GM19372 (cell line): ENCODE measurements at regions not wholly inside any gene's neighbourhood (a gene's known extent, or its start where the extent isn't known, plus 50 kb on each side); places are given as distances from the start of the nearest gene placed in this dataset.

ENCODE experiments used
- ATAC-seq: cut with Tn5 transposase; IDR thresholded peaks from one replicate; pipeline ENCODE4 v1.9.1; 2021; ENCODE audit warnings: mild to moderate bottlenecking, low read depth, moderate library complexity; ENCODE audit not compliant: unreplicated experiment

- no peak for ATAC-seq
Measured at GRCh38 chr2:12870692-12871091, 154.0 kb downstream of the TRIB2 start.

DNA sequence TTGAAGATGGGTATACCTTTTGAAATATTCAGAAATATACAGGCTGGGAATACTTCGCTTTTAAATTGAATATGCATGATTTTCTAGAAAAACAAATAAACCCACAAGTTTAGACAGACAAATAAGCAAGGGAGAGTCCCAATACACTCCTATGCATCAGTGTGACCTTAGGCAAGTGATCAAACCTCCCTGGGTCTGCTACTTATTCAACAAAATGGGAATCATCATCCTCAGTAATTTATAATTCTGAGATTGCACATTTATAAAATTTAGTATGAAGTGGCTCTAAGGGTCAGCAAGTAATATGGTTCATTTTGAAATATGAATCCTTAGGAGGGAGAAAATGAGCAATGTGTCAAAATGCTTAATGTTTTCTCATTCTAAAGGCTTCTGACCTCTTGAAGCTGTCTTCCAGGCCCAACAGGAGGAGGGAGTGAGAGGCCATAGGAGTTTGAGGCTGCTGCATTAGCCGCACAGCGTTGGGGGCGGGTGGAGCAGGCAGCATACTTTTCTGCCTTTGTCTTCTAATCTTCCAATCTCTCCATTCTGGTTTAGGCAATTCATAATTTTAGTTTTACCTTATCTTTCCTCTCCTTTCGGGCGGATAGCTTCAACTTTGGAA, 155.1 kb downstream of the TRIB2 start:
- no peak for ATAC-seq

- no peak for ATAC-seq
Measured at GRCh38 chr2:12877761-12878160, 161.0 kb downstream of the TRIB2 start.

GRCh38 chr2:12879649-12880048, 162.9 kb downstream of the TRIB2 start:
- ATAC-seq, result no peak

- no peak for ATAC-seq
Measured at GRCh38 chr2:12881952-12882351, 165.2 kb downstream of the TRIB2 start.

- no peak for ATAC-seq
Measured at GRCh38 chr2:12882393-12882792, 165.7 kb downstream of the TRIB2 start.

DNA sequence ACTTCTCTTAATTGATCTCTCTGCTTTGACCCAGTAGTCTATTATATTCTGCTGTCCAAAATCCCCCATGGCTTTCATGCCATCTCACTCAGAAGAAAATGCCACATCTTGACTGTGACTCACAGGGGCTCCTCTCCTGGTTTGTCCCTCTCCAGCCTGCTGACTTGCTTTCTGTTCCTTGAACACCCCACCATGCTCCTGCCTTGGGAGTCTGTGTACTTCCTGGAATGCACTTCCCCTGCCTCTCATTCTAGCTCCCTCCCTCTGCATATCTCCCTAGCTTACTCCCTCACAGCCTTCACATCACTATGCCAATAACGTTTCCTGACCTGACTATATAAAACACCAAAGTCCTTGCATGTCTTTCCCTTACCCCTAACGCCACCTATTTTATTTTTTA, 167.2 kb downstream of the TRIB2 start:
- ATAC-seq, result no peak

DNA sequence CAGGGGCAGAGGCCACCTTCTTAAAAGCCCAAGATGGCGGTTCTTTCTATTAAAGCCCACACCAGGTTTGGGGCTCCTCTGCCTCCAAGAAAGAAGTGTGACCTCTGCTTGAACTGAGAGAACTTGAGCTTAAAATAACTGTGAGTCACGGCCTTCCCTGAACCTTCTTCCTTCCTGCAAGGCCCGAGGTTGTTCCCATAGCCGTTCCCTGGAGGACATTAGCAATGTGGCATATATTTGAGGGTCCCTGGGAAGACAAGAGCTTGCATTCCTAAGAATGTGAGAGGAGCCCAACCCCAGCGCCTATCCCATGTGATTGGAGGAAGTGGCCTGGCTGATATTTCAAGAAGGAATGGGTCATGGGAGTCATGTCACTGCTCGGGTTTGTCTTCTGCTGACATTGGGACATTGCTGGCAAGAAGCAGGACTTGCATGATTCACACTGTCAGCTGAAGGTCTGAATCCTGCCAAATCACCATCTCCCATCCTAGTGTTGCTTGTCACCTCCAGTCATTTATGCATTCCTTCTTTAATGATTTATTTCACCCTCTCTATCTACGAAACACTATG, 168.1 kb downstream of the TRIB2 start:
- ATAC-seq, result no peak

DNA sequence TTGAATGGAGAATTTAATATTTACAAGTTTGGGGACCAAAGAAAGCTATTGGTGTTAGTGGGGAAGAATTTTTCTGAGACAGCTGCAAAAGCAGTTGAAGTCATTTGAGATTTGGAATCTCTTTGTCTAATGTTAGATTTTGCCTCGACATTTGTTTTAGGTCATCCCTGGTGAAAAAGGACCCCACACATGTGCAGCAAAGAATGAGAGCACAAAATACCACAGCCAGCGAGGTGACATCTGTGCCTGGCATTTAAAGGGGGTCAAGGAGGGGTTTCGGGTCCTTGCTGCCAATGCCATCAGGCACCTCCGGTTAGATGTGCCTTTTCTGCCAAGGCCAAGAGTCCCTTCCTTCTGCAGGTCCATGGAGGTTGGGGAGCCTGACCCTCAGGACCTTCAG, 173.3 kb downstream of the TRIB2 start:
- ATAC-seq, result no peak

DNA sequence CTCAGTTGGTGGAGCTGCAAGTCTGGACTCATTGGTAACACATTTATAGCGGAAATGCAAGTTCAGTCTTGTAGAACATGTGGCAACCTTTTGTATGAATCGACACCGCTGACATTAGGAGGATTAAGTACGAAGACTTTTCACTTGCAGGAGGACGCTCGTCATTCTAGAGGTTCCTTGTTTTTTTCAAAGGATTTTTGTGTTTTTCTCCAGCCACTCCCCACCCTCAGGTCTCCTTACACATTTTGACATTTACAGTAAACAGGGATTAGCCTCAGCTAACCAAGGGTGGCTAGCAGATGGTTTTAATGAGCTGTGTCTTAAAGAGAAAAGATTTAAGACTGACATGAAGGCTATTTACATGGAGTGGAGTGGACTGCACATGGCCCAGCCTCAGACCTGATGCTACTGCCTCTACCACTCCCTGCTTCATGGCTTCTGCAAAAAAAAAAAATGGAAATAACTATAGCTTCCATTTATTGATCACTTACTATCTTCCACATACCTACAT, 173.8 kb downstream of the TRIB2 start:
- no peak for ATAC-seq

DNA sequence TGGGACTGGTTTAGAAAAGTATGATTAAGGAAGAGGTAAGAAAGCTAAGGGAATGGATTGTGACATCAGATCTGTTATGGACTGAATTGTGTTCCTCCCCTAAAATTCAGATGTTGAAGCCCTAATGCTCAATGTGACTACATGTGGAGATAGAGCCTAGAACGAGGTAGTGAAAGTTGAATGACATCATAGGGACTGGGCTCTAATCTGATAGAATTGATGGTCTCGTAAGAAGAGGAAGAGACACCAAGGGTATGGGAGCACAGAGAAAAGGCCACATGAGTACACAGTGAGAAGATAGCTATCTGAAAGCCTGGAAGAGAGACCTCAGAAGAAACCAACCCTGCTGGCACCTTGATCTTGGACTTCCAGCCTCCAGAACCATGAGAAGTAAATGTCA, 178.3 kb downstream of the TRIB2 start:
- ATAC-seq, result no peak

DNA sequence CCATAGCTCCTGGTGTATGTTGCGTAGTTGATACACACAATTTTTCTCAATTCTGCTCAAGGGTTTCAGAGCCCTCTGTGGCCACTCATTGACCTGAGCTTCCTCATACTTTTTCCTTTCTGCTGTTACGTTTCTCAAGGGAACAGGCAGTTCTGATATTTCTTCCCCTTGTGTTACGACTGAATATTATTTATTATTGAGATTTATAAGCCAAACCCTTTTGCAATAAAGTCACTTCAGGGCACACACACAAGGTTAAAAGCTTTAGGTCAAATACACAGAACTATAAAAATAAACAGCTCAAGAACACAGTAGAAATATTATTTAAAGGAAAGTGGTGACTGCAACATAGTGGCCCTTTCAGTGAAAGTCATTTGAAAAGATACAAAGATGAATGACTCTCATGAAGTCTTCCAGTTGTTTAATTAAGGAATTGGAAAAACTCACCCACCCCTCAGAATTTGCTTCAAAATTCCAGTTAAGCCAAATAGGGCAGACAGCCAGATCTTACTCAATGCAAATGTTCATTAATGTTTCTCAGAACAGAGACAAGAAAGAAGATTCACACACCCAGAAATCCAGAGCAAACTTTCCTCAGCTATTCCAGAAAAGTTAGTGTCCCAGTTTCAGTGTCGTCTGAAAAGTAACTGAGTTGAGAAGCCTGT, 179.7 kb downstream of the TRIB2 start:
- ATAC-seq, result no peak

- no peak for ATAC-seq
Measured at GRCh38 chr2:12897181-12897580, 180.4 kb downstream of the TRIB2 start.

GRCh38 chr2:12903272-12903671, 186.5 kb downstream of the TRIB2 start:
- ATAC-seq, result no peak

DNA sequence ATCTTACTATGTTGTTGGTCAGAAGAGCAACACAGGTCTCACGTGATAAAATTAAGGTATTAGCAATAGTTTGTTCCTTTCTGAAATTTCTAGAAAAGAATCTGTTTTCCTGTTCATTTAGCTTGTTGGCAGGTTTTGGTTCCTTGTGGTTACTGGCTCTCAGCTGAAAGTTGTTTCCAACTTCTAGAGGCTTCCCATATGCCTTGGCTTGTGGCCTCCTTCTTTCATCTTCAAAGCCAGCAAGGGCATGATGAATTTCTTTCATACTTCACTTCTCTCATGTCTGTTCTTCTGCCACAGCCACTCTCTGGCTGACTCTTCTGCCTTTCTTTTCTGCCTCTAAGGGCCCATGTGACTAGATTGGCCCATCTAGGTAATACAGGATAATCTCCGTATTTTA, 193.7 kb downstream of the TRIB2 start:
- ATAC-seq, result no peak

- no peak for ATAC-seq
Measured at GRCh38 chr2:12915787-12916186, 199.1 kb downstream of the TRIB2 start.

DNA sequence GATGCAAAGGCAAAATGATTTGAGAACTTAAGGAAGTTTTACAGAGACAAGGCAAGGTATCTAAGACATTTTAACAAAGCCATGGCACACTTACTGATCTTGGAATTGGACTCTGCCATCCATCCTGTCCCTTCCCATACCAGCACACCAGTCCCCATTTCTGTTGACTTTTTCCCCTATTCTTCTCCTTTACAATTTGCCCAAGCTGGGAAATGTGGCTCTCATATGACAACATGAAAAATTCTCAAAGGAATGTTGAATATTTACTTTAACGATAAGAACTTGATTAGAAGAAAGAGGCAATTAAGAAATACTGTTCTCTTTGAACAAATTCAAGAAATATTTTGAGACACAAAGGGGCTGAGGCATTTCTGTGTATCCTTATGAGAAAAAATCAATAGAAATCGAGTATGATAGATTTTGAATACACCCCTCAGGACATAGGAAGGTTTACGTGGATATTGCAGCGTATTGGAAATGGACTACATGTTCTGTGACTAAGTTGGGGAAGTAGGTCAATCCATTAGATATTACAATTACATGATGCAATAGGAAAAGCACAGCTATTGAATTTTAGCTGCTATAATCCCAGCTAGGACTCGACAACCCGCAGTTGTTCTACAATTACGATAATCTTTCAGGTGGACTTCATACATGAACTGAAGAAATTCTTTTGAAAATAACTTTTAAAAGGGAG, 201.6 kb downstream of the TRIB2 start:
- no peak for ATAC-seq

- no peak for ATAC-seq
Measured at GRCh38 chr2:12918835-12919445, 202.2 kb downstream of the TRIB2 start.

DNA sequence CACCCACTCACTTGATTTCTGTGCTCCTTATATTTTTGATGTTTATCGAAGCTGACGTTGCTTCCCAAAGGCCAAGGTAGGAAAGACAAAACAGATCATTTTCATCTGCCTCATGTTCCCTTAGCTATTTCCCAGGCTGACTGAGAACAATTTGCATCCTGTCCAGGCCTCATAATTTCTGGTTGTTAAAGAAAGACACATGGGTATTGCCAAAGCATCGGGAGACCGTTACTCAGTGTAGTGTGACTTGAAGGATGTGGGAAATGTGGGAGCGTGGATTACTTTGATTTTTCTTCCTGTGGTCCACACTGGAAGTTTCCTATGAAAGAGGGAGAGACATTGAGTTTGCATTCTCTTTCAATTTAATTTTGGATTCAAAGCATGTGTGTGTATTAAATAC, 204.6 kb downstream of the TRIB2 start:
- no peak for ATAC-seq

DNA sequence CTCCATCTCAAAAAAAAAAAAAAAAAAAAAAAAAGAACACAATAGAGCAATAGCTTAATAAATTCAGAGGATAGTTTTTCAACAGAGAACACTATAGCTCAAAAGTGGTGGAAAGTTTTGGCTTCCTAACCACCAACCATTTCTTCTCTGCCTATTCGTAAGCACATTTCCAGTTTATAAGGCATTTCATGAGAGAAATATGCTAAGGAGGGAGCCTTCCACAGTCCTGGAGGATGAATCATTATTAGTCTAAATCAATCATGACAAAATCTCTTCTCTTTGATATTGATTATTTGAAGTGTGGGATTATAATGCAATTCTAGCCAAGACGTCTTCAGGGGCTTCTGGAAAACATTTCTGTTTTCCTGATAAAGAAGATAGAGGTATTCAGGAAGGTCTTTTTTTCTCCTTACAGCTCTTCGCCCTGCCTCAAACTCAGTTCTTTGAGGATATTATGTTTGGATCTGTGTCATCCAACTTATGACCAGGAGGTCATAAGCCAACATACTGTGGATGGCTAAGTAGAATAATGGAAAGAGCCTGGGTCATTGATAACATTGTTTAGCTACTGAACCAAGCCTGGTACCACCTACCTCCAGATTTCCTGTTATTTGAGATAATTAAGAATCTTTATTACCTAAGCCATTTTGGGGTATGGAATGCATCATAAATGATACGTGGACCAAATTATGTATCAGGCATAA, 207.3 kb downstream of the TRIB2 start:
- ATAC-seq, result no peak
